BJ (cell line): ENCODE measurements at regions not wholly inside any gene's neighbourhood (a gene's known extent, or its start where the extent isn't known, plus 50 kb on each side); places are given as distances from the start of the nearest gene placed in this dataset.

Experiments used
- CTCF ChIA-PET: fragments of 350-600 bp; formaldehyde crosslinking; extraction: SDS; loops from one replicate; lab custom pipeline; 2021; ENCODE audit warnings: antibody characterized with exemption, inconsistent platforms; lab: Yijun Ruan, JAX
- POLR2A ChIA-PET: fragments of 300-600 bp; sonication (Branson Sonifier 250); formaldehyde crosslinking; extraction: SDS; loops from one replicate; lab custom pipeline; 2021; ENCODE audit warnings: antibody characterized with exemption; lab: Charles Lee
- DNase-seq: peaks from one replicate; pipeline ENCODE4 v3.0.0-alpha.2; 2011; ENCODE audit warnings: low read depth
- H3K27me3 ChIP-seq: 2 replicates; pipeline ENCODE4 v1.6.0; 2011; ENCODE audit warnings: low read length; ENCODE audit not compliant: control insufficient read depth, insufficient read depth
- H3K36me3 ChIP-seq: 2 replicates; pipeline ENCODE4 v1.5.1; 2011; ENCODE audit warnings: low read length; ENCODE audit not compliant: control insufficient read depth, insufficient read depth
- H3K4me3 ChIP-seq: 2 replicates; pipeline ENCODE4 v1.5.1; 2011; ENCODE audit warnings: low read depth, mild to moderate bottlenecking, control low read depth, low read length
- CTCF ChIP-seq: IDR thresholded peaks from 2 replicates; pipeline ENCODE4 v1.5.1; 2011; ENCODE audit warnings: low read depth, mild to moderate bottlenecking, control low read depth, inconsistent platforms, low read length, moderate library complexity; ENCODE audit not compliant: insufficient read depth

GRCh38 chr6:170083236-170084051, 207.4 kb downstream of the DLL1 start:
- ChIA-PET POLR2A (no interaction called here), CTCF (no interaction called here)
- no peak for TF ChIP-seq CTCF
- Histone ChIP-seq H3K4me3 (no peak overlapping the region), H3K36me3 (no peaks in the 10 kb centered on the region), H3K27me3 (no peaks in the 10 kb centered on the region)
- no peak for DNase-seq

- no peak for TF ChIP-seq CTCF
- POLR2A ChIA-PET, result no interaction called here
- Histone ChIP-seq H3K36me3 (no peaks in the 10 kb centered on the region), H3K27me3 (no peaks in the 10 kb centered on the region), H3K4me3 (no peak overlapping the region)
- CTCF ChIA-PET, result no interaction called here
- no peak for DNase-seq
Measured at GRCh38 chr6:170082531-170083187, 208.2 kb downstream of the DLL1 start.

DNA sequence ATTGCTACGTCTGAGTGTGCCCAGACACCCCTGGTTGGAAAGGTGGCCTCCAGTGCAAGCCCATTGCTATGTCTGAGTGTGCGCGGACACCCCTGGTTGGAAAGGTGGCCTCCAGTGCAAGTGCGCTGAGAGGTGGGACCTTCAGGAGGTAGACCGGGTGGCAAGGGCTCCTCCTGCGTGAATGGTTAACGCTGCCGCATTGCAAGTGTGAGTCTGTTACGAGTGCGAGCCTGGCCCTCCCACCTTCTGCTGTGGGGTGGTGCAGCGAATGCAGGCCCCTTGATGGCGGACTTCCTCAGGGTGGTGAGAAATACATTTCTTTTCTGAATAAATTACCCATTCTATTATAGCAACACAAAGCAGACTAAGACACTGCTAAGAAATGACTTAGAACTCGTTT, 208.8 kb downstream of the DLL1 start:
- no peak for TF ChIP-seq CTCF
- ChIA-PET POLR2A (no interaction called here), CTCF (interaction anchor here (1.1 kb wide), 1 partner anchor 39 kb away, joined by 3 read pairs; no protein-coding TSS in a partner anchor)
- H3K4me3 ChIP-seq, result no peak overlapping the region
- H3K27me3 ChIP-seq, result no peaks in the 10 kb centered on the region
- no peaks in the 10 kb centered on the region for H3K36me3 ChIP-seq
- DNase-seq, result no peak

DNA sequence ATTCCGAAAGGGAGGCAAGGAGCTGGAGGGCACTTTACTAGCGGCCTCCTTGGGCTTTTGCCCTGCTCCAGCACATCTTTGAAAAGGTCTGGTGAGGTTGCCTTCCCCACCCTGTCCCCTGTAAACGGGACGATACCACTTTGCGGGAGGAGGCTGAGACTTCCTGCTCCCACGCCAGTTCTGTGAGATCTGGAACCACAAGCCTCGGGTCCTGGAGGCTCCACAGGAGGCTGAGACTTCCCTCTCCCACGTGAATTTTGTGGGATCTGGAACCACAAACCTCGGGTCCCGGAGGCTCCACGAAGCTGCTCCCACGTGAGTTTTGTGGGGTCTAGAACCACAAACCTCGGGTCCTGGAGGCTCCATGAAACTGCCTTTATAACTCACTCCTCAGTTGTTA, 209.3 kb downstream of the DLL1 start:
- Histone ChIP-seq H3K4me3 (no peak overlapping the region), H3K36me3 (no peaks in the 10 kb centered on the region), H3K27me3 (no peaks in the 10 kb centered on the region)
- no peak for TF ChIP-seq CTCF
- DNase-seq, result no peak
- ChIA-PET CTCF (interaction anchor here (1.1 kb wide), 1 partner anchor 40 kb away, joined by 3 read pairs; no protein-coding TSS in a partner anchor), POLR2A (no interaction called here)

DNA sequence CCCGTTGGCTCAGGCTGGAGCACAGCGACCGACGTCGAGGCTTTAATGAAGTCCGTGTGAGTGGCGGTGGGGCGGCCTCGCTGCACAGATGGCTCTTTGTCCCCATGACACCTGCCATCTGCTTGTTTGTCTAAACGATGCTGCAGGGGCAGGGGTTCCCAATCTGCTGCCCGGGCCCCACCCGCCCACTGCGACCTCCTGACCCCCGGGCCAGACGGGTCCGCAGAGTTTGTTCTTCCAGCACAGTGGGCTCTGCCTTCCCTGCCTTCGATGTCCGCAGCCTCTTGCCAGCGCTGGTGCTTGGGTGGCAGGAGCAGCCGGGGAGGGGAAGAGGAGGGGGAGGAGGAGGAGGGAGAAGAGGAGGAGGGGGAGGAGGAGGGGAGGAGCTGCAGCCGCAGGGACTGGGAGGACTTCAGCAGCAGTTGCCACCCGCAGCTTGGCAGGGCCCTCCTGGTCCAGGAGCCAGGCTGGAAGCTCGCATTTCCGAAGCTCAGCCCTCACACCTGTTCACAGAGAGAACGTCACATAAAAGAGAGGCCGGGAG, 210.0 kb downstream of the DLL1 start:
- Histone ChIP-seq H3K4me3 (no peak overlapping the region), H3K36me3 (no peaks in the 10 kb centered on the region), H3K27me3 (no peaks in the 10 kb centered on the region)
- no peak for DNase-seq
- ChIA-PET CTCF (interaction anchor here (1.1 kb wide), 1 partner anchor 40 kb away, joined by 3 read pairs; no protein-coding TSS in a partner anchor), POLR2A (no interaction called here)
- TF ChIP-seq CTCF, result no peak
